ENCODE measurements at regions not wholly inside any gene's neighbourhood (a gene's known extent, or its start where the extent isn't known, plus 50 kb on each side); places are given as distances from the start of the nearest gene placed in this dataset.

GRCh38 chr14:84017495-84017894, 1512.4 kb upstream of the FLRT2 start:
- TF ChIP-seq SPI1 (IDR thresholded peaks at IDR 0.05; ENCODE audit: borderline replicate concordance, low read depth) (no peak), CTCF (IDR thresholded peaks at IDR 0.05; ENCODE audit: insufficient read depth, low read length) (no peak), REST (IDR thresholded peaks at IDR 0.05; ENCODE audit: insufficient replicate concordance, low read depth) (no peak)
- no peak for DNase-seq (ENCODE audit: low read depth in 1 of 2, low spot score in 1 of 2)
- no peak overlapping the region; the same call in 1 of the 2 replicates for H3K27ac ChIP-seq (replicated peaks)
- no peak overlapping the region for H3K4me3 ChIP-seq (replicated peaks; ENCODE audit: insufficient read depth, low read length)
- no peaks in the 10 kb centered on the region for H3K27me3 ChIP-seq (ENCODE audit: insufficient read depth, poor library complexity, severe bottlenecking)

GRCh38 chr14:84021433-84021832, 1508.5 kb upstream of the FLRT2 start:
- no peaks in the 10 kb centered on the region for H3K27me3 ChIP-seq (ENCODE audit: insufficient read depth, poor library complexity, severe bottlenecking)
- no peak for DNase-seq (ENCODE audit: low read depth in 1 of 2, low spot score in 1 of 2)
- no peak overlapping the region for H3K27ac ChIP-seq (replicated peaks)
- TF ChIP-seq SPI1 (IDR thresholded peaks at IDR 0.05; ENCODE audit: borderline replicate concordance, low read depth) (no peak), CTCF (IDR thresholded peaks at IDR 0.05; ENCODE audit: insufficient read depth, low read length) (no peak), GABPA (IDR thresholded peaks at IDR 0.05; ENCODE audit: low read depth) (no peak), POLR2AphosphoS5 (IDR thresholded peaks at IDR 0.05; ENCODE audit: low read depth) (no peak), REST (IDR thresholded peaks at IDR 0.05; ENCODE audit: insufficient replicate concordance, low read depth) (no peak)
- no peak overlapping the region for H3K4me3 ChIP-seq (replicated peaks; ENCODE audit: insufficient read depth, low read length)

- H3K4me3 ChIP-seq (replicated peaks; ENCODE audit: insufficient read depth, low read length) = no peak overlapping the region
- no peak overlapping the region for H3K27ac ChIP-seq (replicated peaks)
- no peak for DNase-seq (ENCODE audit: low read depth in 1 of 2, low spot score in 1 of 2)
- no peak for TF ChIP-seq POLR2AphosphoS5 (IDR thresholded peaks at IDR 0.05; ENCODE audit: low read depth)
- TF ChIP-seq CTCF (IDR thresholded peaks at IDR 0.05; ENCODE audit: insufficient read depth, low read length) = no peak
- TF ChIP-seq GABPA (IDR thresholded peaks at IDR 0.05; ENCODE audit: low read depth) = no peak
- no peak for TF ChIP-seq REST (IDR thresholded peaks at IDR 0.05; ENCODE audit: insufficient replicate concordance, low read depth)
- no peak for TF ChIP-seq SPI1 (IDR thresholded peaks at IDR 0.05; ENCODE audit: borderline replicate concordance, low read depth)
- H3K27me3 ChIP-seq (ENCODE audit: insufficient read depth, poor library complexity, severe bottlenecking) = no peaks in the 10 kb centered on the region
Measured at GRCh38 chr14:84024231-84024820, 1505.6 kb upstream of the FLRT2 start.
